WTC11 (cell line): ENCODE measurements at regions not wholly inside any gene's neighbourhood (a gene's known extent, or its start where the extent isn't known, plus 50 kb on each side); places are given as distances from the start of the nearest gene placed in this dataset.

Source experiments
- ATAC-seq: fragments of 200-7000 bp; cut with Tn5 transposase; 2 replicates; pipeline ENCODE4 v1.10.0; 2021; ENCODE audit warnings: mild to moderate bottlenecking, moderate library complexity
- CTCF ChIA-PET: fragments of 300-600 bp; sonication (Branson Sonifier 250); formaldehyde crosslinking; loops from one replicate; lab custom pipeline; 2021; ENCODE audit warnings: antibody characterized with exemption; lab: Charles Lee
- POLR2A ChIA-PET: fragments of 350-600 bp; sonication (Branson Sonifier 250); formaldehyde crosslinking; loops from one replicate; lab custom pipeline; 2021; ENCODE audit warnings: antibody characterized with exemption; lab: Charles Lee
- DNase-seq: peaks from one replicate; pipeline ENCODE4 v3.0.0; 2021; ENCODE audit warnings: low spot score
- H3K27ac Mint-ChIP-seq: 2 replicates; pipeline ENCODE4 v1.8.0; 2021; ENCODE audit warnings: mixed read lengths
- H3K27me3 Mint-ChIP-seq: 2 replicates; pipeline ENCODE4 v1.8.0; 2021; ENCODE audit warnings: low read depth, mild to moderate bottlenecking, moderate library complexity, mixed read lengths
- H3K36me3 Mint-ChIP-seq: 2 replicates; pipeline ENCODE4 v1.8.0; 2021; ENCODE audit warnings: mixed read lengths
- H3K4me1 Mint-ChIP-seq: 2 replicates; pipeline ENCODE4 v1.8.0; 2022; ENCODE audit warnings: mixed read lengths
- H3K4me3 Mint-ChIP-seq: 2 replicates; pipeline ENCODE4 v1.8.0; 2021; ENCODE audit warnings: mild to moderate bottlenecking, moderate library complexity, mixed read lengths
- H3K9me3 Mint-ChIP-seq: 2 replicates; pipeline ENCODE4 v1.8.0; 2021; ENCODE audit warnings: mixed read lengths
- ATF6 ChIP-seq: sonication (generic); formaldehyde crosslinking; IDR thresholded peaks from 2 replicates; pipeline ENCODE4 v1.8.1; 2023; ENCODE audit warnings: mild to moderate bottlenecking, missing genetic modification reagents
- CREB1 ChIP-seq: sonication (generic); formaldehyde crosslinking; IDR thresholded peaks from 2 replicates; pipeline ENCODE4 v1.8.0; 2023; ENCODE audit warnings: mild to moderate bottlenecking, missing genetic modification reagents
- CTCF ChIP-seq: fragments of 200-600 bp; IDR thresholded peaks from 2 replicates; pipeline ENCODE4 v1.8.0; 2022; ENCODE audit warnings: antibody characterized with exemption
- EMX1 ChIP-seq: fragments of 250-450 bp; sonication (Bioruptor Pico); IDR thresholded peaks from 2 replicates; pipeline ENCODE4 v1.8.0; 2021; ENCODE audit warnings: mild to moderate bottlenecking
- ETV6 ChIP-seq: sonication (generic); formaldehyde crosslinking; IDR thresholded peaks from 2 replicates; pipeline ENCODE4 v1.8.1; 2022; ENCODE audit warnings: mild to moderate bottlenecking, missing genetic modification reagents
- FOXP4 ChIP-seq: sonication (generic); formaldehyde crosslinking; IDR thresholded peaks from 2 replicates; pipeline ENCODE4 v1.8.0; 2022; ENCODE audit warnings: mild to moderate bottlenecking, missing genetic modification reagents
- GABPB1 ChIP-seq: sonication (generic); formaldehyde crosslinking; IDR thresholded peaks from 2 replicates; pipeline ENCODE4 v1.8.1; 2023; ENCODE audit warnings: mild to moderate bottlenecking, missing genetic modification reagents
- IRF1 ChIP-seq: sonication (generic); formaldehyde crosslinking; IDR thresholded peaks from 2 replicates; pipeline ENCODE4 v1.8.0; 2023; ENCODE audit warnings: missing genetic modification reagents
- IRF2 ChIP-seq: sonication (generic); formaldehyde crosslinking; IDR thresholded peaks from 2 replicates; pipeline ENCODE4 v1.8.0; 2022; ENCODE audit warnings: low read depth, missing genetic modification reagents, borderline replicate concordance
- MLX ChIP-seq: sonication (generic); formaldehyde crosslinking; IDR thresholded peaks from 2 replicates; pipeline ENCODE4 v1.8.1; 2023; ENCODE audit warnings: mild to moderate bottlenecking, missing genetic modification reagents, moderate library complexity
- NR1H2 ChIP-seq: sonication (generic); formaldehyde crosslinking; IDR thresholded peaks from 2 replicates; pipeline ENCODE4 v1.9.0; 2021; ENCODE audit warnings: mild to moderate bottlenecking, moderate library complexity, missing genetic modification reagents
- NR3C1 ChIP-seq: sonication (generic); formaldehyde crosslinking; conservative IDR thresholded peaks from 2 replicates; pipeline ENCODE4 v1.8.1; 2023; ENCODE audit warnings: low read depth, mild to moderate bottlenecking, missing genetic modification reagents
- SMAD4 ChIP-seq: sonication (generic); formaldehyde crosslinking; IDR thresholded peaks from 2 replicates; pipeline ENCODE4 v1.8.0; 2022; ENCODE audit warnings: mild to moderate bottlenecking, missing genetic modification reagents
- TEAD1 ChIP-seq: sonication (generic); formaldehyde crosslinking; IDR thresholded peaks from 2 replicates; pipeline ENCODE4 v1.8.0; 2022; ENCODE audit warnings: mild to moderate bottlenecking, missing genetic modification reagents
- TEAD4 ChIP-seq: sonication (generic); formaldehyde crosslinking; IDR thresholded peaks from 2 replicates; pipeline ENCODE4 v1.8.0; 2022; ENCODE audit warnings: mild to moderate bottlenecking, missing genetic modification reagents
- TP53 ChIP-seq: sonication (generic); formaldehyde crosslinking; IDR thresholded peaks from 2 replicates; pipeline ENCODE4 v1.8.1; 2023; ENCODE audit warnings: mild to moderate bottlenecking, missing genetic modification reagents
- ZNF138 ChIP-seq: sonication (generic); formaldehyde crosslinking; conservative IDR thresholded peaks from 2 replicates; pipeline ENCODE4 v1.8.1; 2022; ENCODE audit warnings: mild to moderate bottlenecking, moderate library complexity, missing genetic modification reagents
- ZNF281 ChIP-seq: sonication (generic); formaldehyde crosslinking; IDR thresholded peaks from 2 replicates; pipeline ENCODE4 v1.8.0; 2023; ENCODE audit warnings: mild to moderate bottlenecking, missing genetic modification reagents
- ZNF396 ChIP-seq: fragments of 250-450 bp; sonication (Bioruptor Pico); IDR thresholded peaks from 2 replicates; pipeline ENCODE4 v1.8.0; 2021; ENCODE audit warnings: mild to moderate bottlenecking, moderate library complexity, borderline replicate concordance

GRCh38 chr13:103862525-103862924, 796.3 kb upstream of the SLC10A2 start (continued):
- TF ChIP-seq ZNF281 (CRISPR knock-in tag): no peak
- no peak for TF ChIP-seq MLX
- TF ChIP-seq ATF6 (CRISPR knock-in tag): no peak
- TF ChIP-seq ZNF396: no peak
- TF ChIP-seq NR3C1 (CRISPR knock-in tag): no peak
- TF ChIP-seq TEAD1 (CRISPR knock-in tag): no peak
- TF ChIP-seq SMAD4 (CRISPR knock-in tag): no peak
- TF ChIP-seq FOXP4 (CRISPR knock-in tag): no peak
- TF ChIP-seq ETV6 (CRISPR knock-in tag): no peak

- H3K36me3 Mint-ChIP-seq: no peaks in the 10 kb centered on the region
- no peak for TF ChIP-seq EMX1 (CRISPR knock-in tag)
- TF ChIP-seq IRF2: no peak
- TF ChIP-seq TP53: no peak
- no peak for TF ChIP-seq IRF1 (CRISPR knock-in tag)
- no peak for TF ChIP-seq NR3C1 (CRISPR knock-in tag)
- TF ChIP-seq TEAD4 (CRISPR knock-in tag): no peak
- no peak for TF ChIP-seq ZNF138
- TF ChIP-seq CREB1: no peak
- TF ChIP-seq NR1H2: no peak
- TF ChIP-seq GABPB1 (CRISPR knock-in tag): no peak
- TF ChIP-seq CTCF: no peak
- ChIA-PET POLR2A (no interaction called here), CTCF (no interaction called here)
- H3K9me3 Mint-ChIP-seq: no peaks in the 10 kb centered on the region
- no peaks in the 10 kb centered on the region for H3K27me3 Mint-ChIP-seq
- H3K27ac Mint-ChIP-seq: no peak overlapping the region
- H3K4me1 Mint-ChIP-seq: no peaks in the 10 kb centered on the region
- ATAC-seq (no peak), DNase-seq (no peak)
- no peak overlapping the region for H3K4me3 Mint-ChIP-seq
These were observed 793.7 kb upstream of the SLC10A2 start for GRCh38 chr13:103859952-103860351.
